SK-N-SH treated with all-trans-retinoic acid at 6 μM for 48 hours (cell line): ENCODE measurements at regions not wholly inside any gene's neighbourhood (a gene's known extent, or its start where the extent isn't known, plus 50 kb on each side); places are given as distances from the start of the nearest gene placed in this dataset.

Experiments used
- ATAC-seq: fragments of 200-7000 bp; cut with Tn5 transposase; 3 replicates; pipeline ENCODE4 v1.9.1; 2020; ENCODE audit warnings: mild to moderate bottlenecking, moderate library complexity
- BACH2 ChIP-seq: fragments of 250-450 bp; sonication (Bioruptor Pico); IDR thresholded peaks from 2 replicates; pipeline ENCODE4 v1.9.0; 2021; ENCODE audit warnings: mild to moderate bottlenecking, borderline replicate concordance
- CSDC2 ChIP-seq: fragments of 250-450 bp; sonication (Bioruptor Pico); IDR thresholded peaks from 2 replicates; pipeline ENCODE4 v1.5.0; 2020; ENCODE audit warnings: mild to moderate bottlenecking, moderate library complexity
- ESRRG ChIP-seq: fragments of 250-450 bp; sonication (Bioruptor Pico); IDR thresholded peaks from 2 replicates; pipeline ENCODE4 v1.6.1; 2021; ENCODE audit warnings: mild to moderate bottlenecking
- GLIS3 ChIP-seq: fragments of 250-450 bp; sonication (Bioruptor Pico); IDR thresholded peaks from 2 replicates; pipeline ENCODE4 v1.5.0; 2020; ENCODE audit warnings: mild to moderate bottlenecking, moderate library complexity
- OSR1 ChIP-seq: fragments of 250-450 bp; sonication (Bioruptor Pico); IDR thresholded peaks from 2 replicates; pipeline ENCODE4 v1.8.0; 2022; ENCODE audit warnings: moderate library complexity, mild to moderate bottlenecking, inconsistent platforms
- RARB ChIP-seq: fragments of 250-450 bp; sonication (Bioruptor Pico); IDR thresholded peaks from 2 replicates; pipeline ENCODE4 v1.8.0; 2021; ENCODE audit warnings: mild to moderate bottlenecking, moderate library complexity
- SNAI2 ChIP-seq: fragments of 250-450 bp; sonication (Bioruptor Pico); IDR thresholded peaks from 2 replicates; pipeline ENCODE4 v1.5.0; 2020; ENCODE audit warnings: mild to moderate bottlenecking, moderate library complexity
- TCF4 ChIP-seq: fragments of 250-450 bp; sonication (Bioruptor Pico); IDR thresholded peaks from 2 replicates; pipeline ENCODE4 v1.8.0; 2021; ENCODE audit warnings: mild to moderate bottlenecking, moderate library complexity, borderline replicate concordance
- TOX ChIP-seq: fragments of 250-450 bp; sonication (Bioruptor Pico); IDR thresholded peaks from 2 replicates; pipeline ENCODE4 v1.8.0; 2021; ENCODE audit warnings: mild to moderate bottlenecking, moderate library complexity, borderline replicate concordance
- ZC3H10 ChIP-seq: fragments of 250-450 bp; sonication (Bioruptor Pico); IDR thresholded peaks from 2 replicates; pipeline ENCODE4 v1.5.1; 2021; ENCODE audit warnings: mild to moderate bottlenecking, moderate library complexity
- ZFP3 ChIP-seq: fragments of 250-450 bp; sonication (Bioruptor Pico); IDR thresholded peaks from 2 replicates; pipeline ENCODE4 v1.5.0; 2020; ENCODE audit warnings: mild to moderate bottlenecking, moderate library complexity
- ZFP30 ChIP-seq: fragments of 450-650 bp; formaldehyde crosslinking; IDR thresholded peaks from 2 replicates; pipeline ENCODE4 v1.5.0; 2022; ENCODE audit warnings: mild to moderate bottlenecking, moderate library complexity
- ZNF565 ChIP-seq: fragments of 450-650 bp; formaldehyde crosslinking; conservative IDR thresholded peaks from 2 replicates; pipeline ENCODE4 v1.5.0; 2020; ENCODE audit warnings: low read depth, mild to moderate bottlenecking, moderate library complexity
- ZNF8 ChIP-seq: fragments of 450-650 bp; formaldehyde crosslinking; IDR thresholded peaks from 2 replicates; pipeline ENCODE4 v1.5.0; 2020; ENCODE audit warnings: mild to moderate bottlenecking, moderate library complexity
- TF ChIP-seq, protein P1 (sequence below): fragments of 250-450 bp; sonication (Bioruptor Pico); IDR thresholded peaks from 2 replicates; pipeline ENCODE4 v1.5.0; 2020; ENCODE audit warnings: mild to moderate bottlenecking, moderate library complexity
- TF ChIP-seq, protein P2 (sequence below): fragments of 250-450 bp; sonication (Bioruptor Pico); IDR thresholded peaks from 2 replicates; pipeline ENCODE4 v1.5.1; 2020; ENCODE audit warnings: low read depth, mild to moderate bottlenecking, moderate library complexity
- TF ChIP-seq, protein P3 (sequence below): fragments of 250-450 bp; sonication (Bioruptor Pico); IDR thresholded peaks from 2 replicates; pipeline ENCODE4 v1.8.0; 2021; ENCODE audit warnings: low read depth, mild to moderate bottlenecking, moderate library complexity, borderline replicate concordance
- TF ChIP-seq, protein P4 (sequence below): fragments of 250-450 bp; sonication (Bioruptor Pico); IDR thresholded peaks from 2 replicates; pipeline ENCODE4 v1.8.0; 2020; ENCODE audit warnings: mild to moderate bottlenecking, moderate library complexity, borderline replicate concordance

DNA sequence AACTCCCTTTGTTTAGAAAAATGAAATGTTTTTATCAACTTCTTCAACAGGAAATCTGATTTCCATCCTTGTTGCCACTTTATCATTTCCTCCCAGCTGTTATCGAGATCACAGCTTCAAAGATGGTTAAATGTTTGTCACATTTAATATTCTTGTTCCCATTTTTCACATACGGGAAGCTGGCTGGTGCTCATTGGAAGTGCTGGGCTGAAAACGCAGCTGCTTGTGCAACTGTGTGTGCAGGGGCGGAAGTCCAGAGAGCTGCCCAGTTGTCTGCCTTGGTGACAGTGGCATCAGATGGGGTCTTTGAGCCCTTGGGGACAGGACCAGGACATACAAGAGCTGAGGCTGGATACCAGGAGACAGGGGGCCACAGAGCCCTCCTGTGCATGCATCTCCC is 549.2 kb upstream of the CDH11 start:
- ATAC-seq, result no peak
- TF ChIP-seq GLIS3 (CRISPR knock-in tag) (no peak), OSR1 (CRISPR knock-in tag) (no peak), ZFP30 (no peak), RARB (CRISPR knock-in tag) (no peak), CSDC2 (no peak), SNAI2 (CRISPR knock-in tag) (no peak)
- TF ChIP-seq, protein P1, sequence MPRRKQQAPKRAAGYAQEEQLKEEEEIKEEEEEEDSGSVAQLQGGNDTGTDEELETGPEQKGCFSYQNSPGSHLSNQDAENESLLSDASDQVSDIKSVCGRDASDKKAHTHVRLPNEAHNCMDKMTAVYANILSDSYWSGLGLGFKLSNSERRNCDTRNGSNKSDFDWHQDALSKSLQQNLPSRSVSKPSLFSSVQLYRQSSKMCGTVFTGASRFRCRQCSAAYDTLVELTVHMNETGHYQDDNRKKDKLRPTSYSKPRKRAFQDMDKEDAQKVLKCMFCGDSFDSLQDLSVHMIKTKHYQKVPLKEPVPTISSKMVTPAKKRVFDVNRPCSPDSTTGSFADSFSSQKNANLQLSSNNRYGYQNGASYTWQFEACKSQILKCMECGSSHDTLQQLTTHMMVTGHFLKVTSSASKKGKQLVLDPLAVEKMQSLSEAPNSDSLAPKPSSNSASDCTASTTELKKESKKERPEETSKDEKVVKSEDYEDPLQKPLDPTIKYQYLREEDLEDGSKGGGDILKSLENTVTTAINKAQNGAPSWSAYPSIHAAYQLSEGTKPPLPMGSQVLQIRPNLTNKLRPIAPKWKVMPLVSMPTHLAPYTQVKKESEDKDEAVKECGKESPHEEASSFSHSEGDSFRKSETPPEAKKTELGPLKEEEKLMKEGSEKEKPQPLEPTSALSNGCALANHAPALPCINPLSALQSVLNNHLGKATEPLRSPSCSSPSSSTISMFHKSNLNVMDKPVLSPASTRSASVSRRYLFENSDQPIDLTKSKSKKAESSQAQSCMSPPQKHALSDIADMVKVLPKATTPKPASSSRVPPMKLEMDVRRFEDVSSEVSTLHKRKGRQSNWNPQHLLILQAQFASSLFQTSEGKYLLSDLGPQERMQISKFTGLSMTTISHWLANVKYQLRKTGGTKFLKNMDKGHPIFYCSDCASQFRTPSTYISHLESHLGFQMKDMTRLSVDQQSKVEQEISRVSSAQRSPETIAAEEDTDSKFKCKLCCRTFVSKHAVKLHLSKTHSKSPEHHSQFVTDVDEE, result no peak

DNA sequence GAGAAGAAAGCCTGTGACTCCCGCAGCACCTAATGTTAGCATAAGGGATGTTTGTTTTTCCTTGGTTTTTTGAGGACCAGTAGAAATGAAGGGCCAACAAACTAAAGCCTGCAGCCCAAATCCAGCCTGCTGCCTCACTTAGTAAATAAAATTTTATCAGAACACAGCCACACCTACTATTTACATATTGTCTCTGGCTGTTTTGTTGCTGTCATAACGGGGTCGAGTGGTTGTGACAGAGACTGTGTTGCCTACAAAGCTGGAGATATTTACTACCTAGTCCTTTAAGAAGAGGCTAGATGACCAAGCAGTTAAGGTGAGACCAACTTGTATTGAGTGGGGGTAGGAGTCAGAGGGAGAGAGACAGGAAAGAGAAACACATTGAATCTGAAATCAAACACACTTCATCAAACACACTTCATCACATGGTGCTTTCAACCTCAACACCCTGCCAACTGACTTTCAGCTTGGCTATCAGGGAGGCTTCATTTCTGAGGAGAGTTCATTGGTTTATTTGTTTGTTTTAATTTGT is 546.3 kb upstream of the CDH11 start:
- ATAC-seq, result no peak
- TF ChIP-seq, protein P1, result no peak
- TF ChIP-seq, protein P2, sequence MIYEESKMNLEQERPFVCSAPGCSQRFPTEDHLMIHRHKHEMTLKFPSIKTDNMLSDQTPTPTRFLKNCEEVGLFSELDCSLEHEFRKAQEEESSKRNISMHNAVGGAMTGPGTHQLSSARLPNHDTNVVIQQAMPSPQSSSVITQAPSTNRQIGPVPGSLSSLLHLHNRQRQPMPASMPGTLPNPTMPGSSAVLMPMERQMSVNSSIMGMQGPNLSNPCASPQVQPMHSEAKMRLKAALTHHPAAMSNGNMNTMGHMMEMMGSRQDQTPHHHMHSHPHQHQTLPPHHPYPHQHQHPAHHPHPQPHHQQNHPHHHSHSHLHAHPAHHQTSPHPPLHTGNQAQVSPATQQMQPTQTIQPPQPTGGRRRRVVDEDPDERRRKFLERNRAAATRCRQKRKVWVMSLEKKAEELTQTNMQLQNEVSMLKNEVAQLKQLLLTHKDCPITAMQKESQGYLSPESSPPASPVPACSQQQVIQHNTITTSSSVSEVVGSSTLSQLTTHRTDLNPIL, result no peak
- TF ChIP-seq TOX (no peak), RARB (CRISPR knock-in tag) (no peak)

DNA sequence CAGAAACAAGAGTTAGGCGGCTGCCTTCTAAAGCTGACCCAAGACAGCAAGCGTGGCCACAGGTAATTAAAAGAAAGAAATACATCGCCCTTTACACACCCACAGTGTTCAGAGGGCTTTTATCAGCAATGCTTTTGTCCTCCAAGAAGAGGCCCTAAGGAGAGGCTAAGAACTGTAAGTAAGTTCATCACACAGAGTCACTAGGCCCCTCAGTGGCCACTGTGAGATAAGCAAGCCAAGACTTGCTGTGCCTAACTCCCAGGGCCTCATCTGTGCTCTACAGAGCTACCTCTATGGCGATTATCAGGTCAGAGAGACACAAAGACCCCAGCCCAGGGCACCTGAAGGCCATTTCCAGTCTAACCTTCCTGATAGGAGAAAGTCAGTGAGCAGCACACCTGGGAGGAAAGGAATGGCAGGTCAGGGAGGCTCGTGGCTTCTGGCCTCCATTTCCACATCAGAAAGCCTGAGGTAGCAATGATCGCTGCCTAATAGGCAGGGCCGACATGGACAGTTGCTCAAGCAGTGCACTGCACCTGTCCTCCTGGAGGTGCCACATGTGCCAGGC is 545.2 kb upstream of the CDH11 start:
- TF ChIP-seq, protein P3, sequence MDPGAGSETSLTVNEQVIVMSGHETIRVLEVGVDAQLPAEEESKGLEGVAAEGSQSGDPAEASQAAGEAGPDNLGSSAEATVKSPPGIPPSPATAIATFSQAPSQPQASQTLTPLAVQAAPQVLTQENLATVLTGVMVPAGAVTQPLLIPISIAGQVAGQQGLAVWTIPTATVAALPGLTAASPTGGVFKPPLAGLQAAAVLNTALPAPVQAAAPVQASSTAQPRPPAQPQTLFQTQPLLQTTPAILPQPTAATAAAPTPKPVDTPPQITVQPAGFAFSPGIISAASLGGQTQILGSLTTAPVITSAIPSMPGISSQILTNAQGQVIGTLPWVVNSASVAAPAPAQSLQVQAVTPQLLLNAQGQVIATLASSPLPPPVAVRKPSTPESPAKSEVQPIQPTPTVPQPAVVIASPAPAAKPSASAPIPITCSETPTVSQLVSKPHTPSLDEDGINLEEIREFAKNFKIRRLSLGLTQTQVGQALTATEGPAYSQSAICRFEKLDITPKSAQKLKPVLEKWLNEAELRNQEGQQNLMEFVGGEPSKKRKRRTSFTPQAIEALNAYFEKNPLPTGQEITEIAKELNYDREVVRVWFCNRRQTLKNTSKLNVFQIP (CRISPR knock-in tag), result no peak
- TF ChIP-seq TCF4 (CRISPR knock-in tag) (no peak), ZC3H10 (no peak), GLIS3 (CRISPR knock-in tag) (no peak), BACH2 (CRISPR knock-in tag) (no peak), ZNF565 (CRISPR knock-in tag) (no peak), ZFP3 (CRISPR knock-in tag) (no peak), SNAI2 (CRISPR knock-in tag) (no peak), ZNF8 (CRISPR knock-in tag) (no peak), ESRRG (CRISPR knock-in tag) (no peak)
- TF ChIP-seq, protein P2, result no peak
- TF ChIP-seq, protein P4, sequence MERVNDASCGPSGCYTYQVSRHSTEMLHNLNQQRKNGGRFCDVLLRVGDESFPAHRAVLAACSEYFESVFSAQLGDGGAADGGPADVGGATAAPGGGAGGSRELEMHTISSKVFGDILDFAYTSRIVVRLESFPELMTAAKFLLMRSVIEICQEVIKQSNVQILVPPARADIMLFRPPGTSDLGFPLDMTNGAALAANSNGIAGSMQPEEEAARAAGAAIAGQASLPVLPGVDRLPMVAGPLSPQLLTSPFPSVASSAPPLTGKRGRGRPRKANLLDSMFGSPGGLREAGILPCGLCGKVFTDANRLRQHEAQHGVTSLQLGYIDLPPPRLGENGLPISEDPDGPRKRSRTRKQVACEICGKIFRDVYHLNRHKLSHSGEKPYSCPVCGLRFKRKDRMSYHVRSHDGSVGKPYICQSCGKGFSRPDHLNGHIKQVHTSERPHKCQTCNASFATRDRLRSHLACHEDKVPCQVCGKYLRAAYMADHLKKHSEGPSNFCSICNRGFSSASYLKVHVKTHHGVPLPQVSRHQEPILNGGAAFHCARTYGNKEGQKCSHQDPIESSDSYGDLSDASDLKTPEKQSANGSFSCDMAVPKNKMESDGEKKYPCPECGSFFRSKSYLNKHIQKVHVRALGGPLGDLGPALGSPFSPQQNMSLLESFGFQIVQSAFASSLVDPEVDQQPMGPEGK (CRISPR knock-in tag), result no peak
- TF ChIP-seq, protein P1, result no peak
- ATAC-seq, result peak; percentile 87
